Lower leg skin (tissue), 3 donors: ENCODE measurements at regions not wholly inside any gene's neighbourhood (a gene's known extent, or its start where the extent isn't known, plus 50 kb on each side); places are given as distances from the start of the nearest gene placed in this dataset.
"Not testable (repeated sequence)": the region's sequence is repeated elsewhere in the genome, so short reads cannot be mapped to it uniquely, and the experiment has no call there.

Experiments used
- POLR2A ChIP-seq, 2 donors: fragments of 450-650 bp; IDR thresholded peaks; one replicate each; pipeline ENCODE4 v1.6.1; 2016 to 2017; ENCODE audit warnings: antibody characterized with exemption in 2 of 2, mild to moderate bottlenecking in 1 of 2, moderate library complexity in 1 of 2
- TF ChIP-seq, protein P1 (sequence below), 3 donors: fragments of 450-650 bp; IDR thresholded peaks; one replicate each; pipeline ENCODE4 v1.5.1; 2016; ENCODE audit warnings: antibody characterized with exemption in 3 of 3, mild to moderate bottlenecking in 3 of 3, moderate library complexity in 2 of 3

DNA sequence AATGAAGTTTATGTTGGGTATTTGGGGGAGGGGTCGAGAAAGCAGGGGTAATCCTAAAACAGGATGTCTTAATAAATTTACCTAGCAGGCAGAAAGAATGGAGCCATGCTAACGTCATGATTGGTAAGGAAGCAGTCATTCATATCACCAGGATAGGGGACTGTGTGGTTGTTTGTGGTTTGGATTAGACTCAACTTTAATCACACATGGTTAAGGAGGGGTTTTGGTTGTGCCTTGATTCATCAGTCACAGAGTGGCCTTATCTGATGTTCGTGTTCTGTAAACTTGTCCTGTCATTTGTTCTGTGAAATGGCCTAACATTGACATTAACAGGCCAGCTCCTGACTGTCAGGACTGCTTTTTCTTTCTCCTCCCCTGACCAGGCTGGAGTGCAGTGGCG lies 119.1 kb downstream of the GOLGA6L22 start:
- TF ChIP-seq POLR2A (IDR thresholded peaks at IDR 0.05): not testable (repeated sequence)
- TF ChIP-seq, protein P1, sequence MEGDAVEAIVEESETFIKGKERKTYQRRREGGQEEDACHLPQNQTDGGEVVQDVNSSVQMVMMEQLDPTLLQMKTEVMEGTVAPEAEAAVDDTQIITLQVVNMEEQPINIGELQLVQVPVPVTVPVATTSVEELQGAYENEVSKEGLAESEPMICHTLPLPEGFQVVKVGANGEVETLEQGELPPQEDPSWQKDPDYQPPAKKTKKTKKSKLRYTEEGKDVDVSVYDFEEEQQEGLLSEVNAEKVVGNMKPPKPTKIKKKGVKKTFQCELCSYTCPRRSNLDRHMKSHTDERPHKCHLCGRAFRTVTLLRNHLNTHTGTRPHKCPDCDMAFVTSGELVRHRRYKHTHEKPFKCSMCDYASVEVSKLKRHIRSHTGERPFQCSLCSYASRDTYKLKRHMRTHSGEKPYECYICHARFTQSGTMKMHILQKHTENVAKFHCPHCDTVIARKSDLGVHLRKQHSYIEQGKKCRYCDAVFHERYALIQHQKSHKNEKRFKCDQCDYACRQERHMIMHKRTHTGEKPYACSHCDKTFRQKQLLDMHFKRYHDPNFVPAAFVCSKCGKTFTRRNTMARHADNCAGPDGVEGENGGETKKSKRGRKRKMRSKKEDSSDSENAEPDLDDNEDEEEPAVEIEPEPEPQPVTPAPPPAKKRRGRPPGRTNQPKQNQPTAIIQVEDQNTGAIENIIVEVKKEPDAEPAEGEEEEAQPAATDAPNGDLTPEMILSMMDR (IDR thresholded peaks at IDR 0.05): not testable (repeated sequence)
